ENCODE measurements at regions not wholly inside any gene's neighbourhood (a gene's known extent, or its start where the extent isn't known, plus 50 kb on each side); places are given as distances from the start of the nearest gene placed in this dataset.

DNA sequence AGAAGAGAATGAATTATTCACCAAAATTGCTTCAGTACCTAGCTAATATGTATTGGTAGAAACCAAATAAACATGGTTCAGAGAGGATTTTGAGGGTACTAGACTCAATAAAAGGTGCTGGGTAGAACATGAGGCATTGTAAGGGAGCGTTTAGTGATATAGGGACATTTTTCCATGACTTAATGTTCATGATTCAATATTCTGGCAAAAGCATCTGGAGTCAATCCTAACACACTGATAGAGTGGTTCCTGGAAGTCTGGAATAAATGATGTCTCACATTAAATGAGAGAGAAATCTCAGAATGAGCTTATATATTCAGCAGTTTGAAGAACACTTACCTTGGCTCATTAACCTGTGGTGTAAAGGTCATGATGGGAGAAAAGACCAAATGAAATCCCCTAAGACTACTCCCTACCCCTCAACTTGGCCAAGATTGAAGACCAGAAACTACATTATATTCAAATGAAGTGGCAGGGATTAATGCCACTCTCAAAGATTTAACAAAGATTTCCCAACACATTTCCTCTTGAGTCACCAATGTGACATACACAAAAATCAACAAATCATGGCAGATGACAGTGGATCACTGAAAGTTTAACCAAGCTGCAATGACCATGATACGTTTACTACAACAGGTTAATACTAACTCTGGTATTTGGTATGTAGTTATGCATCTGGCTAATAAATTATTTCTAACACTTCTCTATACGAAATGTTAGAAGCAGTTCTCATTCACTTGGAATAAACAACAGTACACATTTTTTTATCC, 309.5 kb downstream of the SATB2 start:
- no peak overlapping the region for H2BK5ac ChIP-seq (ENCODE audit: low read depth, low read length, poor library complexity, severe bottlenecking)
- no peak overlapping the region for H4K8ac ChIP-seq (ENCODE audit: low read length)
- H2AFZ ChIP-seq (ENCODE audit: low read depth, low read length), result no peak overlapping the region
- H3K9me3 ChIP-seq (ENCODE audit: control insufficient read depth, low read length), result peaks cover 4% of the 10 kb centered on the region
- H3K18ac ChIP-seq (ENCODE audit: low read depth in 1 of 2, low read length in 2 of 2), result no peak overlapping the region
- no peak overlapping the region for H4K91ac ChIP-seq (ENCODE audit: low read length)
- H2AK5ac ChIP-seq (ENCODE audit: low read length, severe bottlenecking), result no peak overlapping the region
- H3K4me2 ChIP-seq (ENCODE audit: low read length, poor library complexity, severe bottlenecking), result no peak overlapping the region
- no peaks in the 10 kb centered on the region for H3K4me1 ChIP-seq (ENCODE audit: control insufficient read depth, insufficient read depth, low read depth, low read length)
- no peak overlapping the region for H3K4ac ChIP-seq (ENCODE audit: low read depth in 1 of 2, low read length in 2 of 2)
- no peak overlapping the region for H3K4me3 ChIP-seq (ENCODE audit: insufficient read depth in 1 of 2, low read depth in 1 of 2, low read length in 2 of 2)
- no peak overlapping the region for H2BK120ac ChIP-seq (ENCODE audit: low read depth, low read length)
- no peak for DNase-seq
- H3K9ac ChIP-seq (ENCODE audit: low read length), result no peak overlapping the region
- H3K23ac ChIP-seq (ENCODE audit: low read length in 2 of 2), result no peak overlapping the region
- H2BK15ac ChIP-seq (ENCODE audit: low read depth, poor library complexity, severe bottlenecking), result no peak overlapping the region
- H3K27ac ChIP-seq (ENCODE audit: low read length, poor library complexity, severe bottlenecking), result no peak overlapping the region
- no peaks in the 10 kb centered on the region for H3K27me3 ChIP-seq (ENCODE audit: control insufficient read depth in 1 of 2, insufficient read depth in 1 of 2, low read length in 2 of 2)
- H2BK12ac ChIP-seq (ENCODE audit: low read length in 2 of 2), result no peak overlapping the region
- no peak overlapping the region for H3K14ac ChIP-seq (ENCODE audit: low read length in 2 of 2)
- 82% methylated on average over 2 of the region's 3 CpGs for WGBS
- no peaks in the 10 kb centered on the region for H3K79me1 ChIP-seq (replicated peaks; ENCODE audit: low read length, poor library complexity, severe bottlenecking)
- no peaks in the 10 kb centered on the region for H3K36me3 ChIP-seq (ENCODE audit: control insufficient read depth in 1 of 2, insufficient read depth in 2 of 2, low read depth in 1 of 2, low read length in 2 of 2)

DNA sequence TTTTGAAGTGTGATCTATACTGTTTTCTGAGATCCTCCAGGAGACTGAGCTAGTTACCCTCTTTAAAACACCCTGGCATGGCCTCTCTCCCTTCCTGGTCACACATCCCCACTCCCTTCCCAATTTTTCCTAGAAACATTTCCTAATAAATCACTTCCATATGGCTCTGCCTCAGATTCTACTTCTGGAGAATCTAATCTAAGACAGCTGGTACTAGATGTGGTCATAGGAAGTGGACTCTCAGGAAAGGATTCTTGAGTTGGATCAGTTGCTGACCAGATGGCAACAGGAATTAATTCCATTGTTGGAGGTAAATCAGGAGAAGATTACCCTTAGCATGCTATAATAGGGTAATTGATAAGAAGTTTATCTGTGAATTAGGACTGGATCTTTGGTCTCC, 310.5 kb downstream of the SATB2 start:
- Histone ChIP-seq H3K27ac (ENCODE audit: low read length, poor library complexity, severe bottlenecking) (no peak overlapping the region), H3K4me3 (ENCODE audit: insufficient read depth in 1 of 2, low read depth in 1 of 2, low read length in 2 of 2) (no peak overlapping the region), H2BK5ac (ENCODE audit: low read depth, low read length, poor library complexity, severe bottlenecking) (no peak overlapping the region), H3K18ac (ENCODE audit: low read depth in 1 of 2, low read length in 2 of 2) (no peak overlapping the region), H3K9ac (ENCODE audit: low read length) (no peak overlapping the region), H3K23ac (ENCODE audit: low read length in 2 of 2) (no peak overlapping the region), H3K4me2 (ENCODE audit: low read length, poor library complexity, severe bottlenecking) (no peak overlapping the region), H2AFZ (ENCODE audit: low read depth, low read length) (no peak overlapping the region), H3K36me3 (ENCODE audit: control insufficient read depth in 1 of 2, insufficient read depth in 2 of 2, low read depth in 1 of 2, low read length in 2 of 2) (no peaks in the 10 kb centered on the region), H4K8ac (ENCODE audit: low read length) (no peak overlapping the region), H2AK5ac (ENCODE audit: low read length, severe bottlenecking) (no peak overlapping the region), H3K14ac (ENCODE audit: low read length in 2 of 2) (no peak overlapping the region), H3K9me3 (ENCODE audit: control insufficient read depth, low read length) (no peaks in the 10 kb centered on the region), H2BK12ac (ENCODE audit: low read length in 2 of 2) (no peak overlapping the region), H3K4ac (ENCODE audit: low read depth in 1 of 2, low read length in 2 of 2) (no peak overlapping the region), H2BK120ac (ENCODE audit: low read depth, low read length) (no peak overlapping the region), H3K79me1 (replicated peaks; ENCODE audit: low read length, poor library complexity, severe bottlenecking) (no peaks in the 10 kb centered on the region), H3K4me1 (ENCODE audit: control insufficient read depth, insufficient read depth, low read depth, low read length) (no peaks in the 10 kb centered on the region), H3K27me3 (ENCODE audit: control insufficient read depth in 1 of 2, insufficient read depth in 1 of 2, low read length in 2 of 2) (no peaks in the 10 kb centered on the region), H2BK15ac (ENCODE audit: low read depth, poor library complexity, severe bottlenecking) (no peak overlapping the region), H4K91ac (ENCODE audit: low read length) (no peak overlapping the region)
- no peak for DNase-seq

DNA sequence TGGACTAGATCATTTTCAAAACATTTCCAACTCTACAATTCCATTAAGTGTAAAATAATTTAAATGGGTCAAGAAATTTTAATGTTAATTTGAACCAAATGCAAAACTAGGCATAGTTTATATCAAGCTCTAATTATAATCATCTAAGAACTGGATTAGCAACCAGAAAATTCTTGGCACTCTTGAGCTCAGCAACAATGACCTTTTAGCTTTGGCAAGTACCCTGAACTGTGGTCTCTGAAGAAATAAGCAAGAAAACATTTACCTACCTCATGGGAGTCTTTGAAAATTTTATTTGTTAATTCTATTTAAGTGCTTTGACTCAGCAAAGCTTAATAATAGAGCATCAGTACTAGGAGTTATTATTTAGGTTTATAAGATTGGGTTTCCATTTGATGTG, 313.2 kb downstream of the SATB2 start:
- H3K14ac ChIP-seq (ENCODE audit: low read length in 2 of 2), result no peak overlapping the region
- H4K91ac ChIP-seq (ENCODE audit: low read length), result no peak overlapping the region
- H2AFZ ChIP-seq (ENCODE audit: low read depth, low read length), result no peak overlapping the region
- H3K4me3 ChIP-seq (ENCODE audit: insufficient read depth in 1 of 2, low read depth in 1 of 2, low read length in 2 of 2), result no peak overlapping the region
- no peak overlapping the region for H2BK120ac ChIP-seq (ENCODE audit: low read depth, low read length)
- H2BK15ac ChIP-seq (ENCODE audit: low read depth, poor library complexity, severe bottlenecking), result no peak overlapping the region
- no peak overlapping the region for H2BK5ac ChIP-seq (ENCODE audit: low read depth, low read length, poor library complexity, severe bottlenecking)
- H3K18ac ChIP-seq (ENCODE audit: low read depth in 1 of 2, low read length in 2 of 2), result no peak overlapping the region
- H3K36me3 ChIP-seq (ENCODE audit: control insufficient read depth in 1 of 2, insufficient read depth in 2 of 2, low read depth in 1 of 2, low read length in 2 of 2), result no peaks in the 10 kb centered on the region
- DNase-seq, result no peak
- no peaks in the 10 kb centered on the region for H3K27me3 ChIP-seq (ENCODE audit: control insufficient read depth in 1 of 2, insufficient read depth in 1 of 2, low read length in 2 of 2)
- H3K9me3 ChIP-seq (ENCODE audit: control insufficient read depth, low read length), result peaks cover 20% of the 10 kb centered on the region
- H4K8ac ChIP-seq (ENCODE audit: low read length), result no peak overlapping the region
- no peak overlapping the region for H3K27ac ChIP-seq (ENCODE audit: low read length, poor library complexity, severe bottlenecking)
- no peak overlapping the region for H3K4ac ChIP-seq (ENCODE audit: low read depth in 1 of 2, low read length in 2 of 2)
- no peaks in the 10 kb centered on the region for H3K79me1 ChIP-seq (replicated peaks; ENCODE audit: low read length, poor library complexity, severe bottlenecking)
- no peak overlapping the region for H3K4me2 ChIP-seq (ENCODE audit: low read length, poor library complexity, severe bottlenecking)
- H2BK12ac ChIP-seq (ENCODE audit: low read length in 2 of 2), result no peak overlapping the region
- H2AK5ac ChIP-seq (ENCODE audit: low read length, severe bottlenecking), result no peak overlapping the region
- no peak overlapping the region for H3K9ac ChIP-seq (ENCODE audit: low read length)
- no peaks in the 10 kb centered on the region for H3K4me1 ChIP-seq (ENCODE audit: control insufficient read depth, insufficient read depth, low read depth, low read length)
- no peak overlapping the region for H3K23ac ChIP-seq (ENCODE audit: low read length in 2 of 2)

DNA sequence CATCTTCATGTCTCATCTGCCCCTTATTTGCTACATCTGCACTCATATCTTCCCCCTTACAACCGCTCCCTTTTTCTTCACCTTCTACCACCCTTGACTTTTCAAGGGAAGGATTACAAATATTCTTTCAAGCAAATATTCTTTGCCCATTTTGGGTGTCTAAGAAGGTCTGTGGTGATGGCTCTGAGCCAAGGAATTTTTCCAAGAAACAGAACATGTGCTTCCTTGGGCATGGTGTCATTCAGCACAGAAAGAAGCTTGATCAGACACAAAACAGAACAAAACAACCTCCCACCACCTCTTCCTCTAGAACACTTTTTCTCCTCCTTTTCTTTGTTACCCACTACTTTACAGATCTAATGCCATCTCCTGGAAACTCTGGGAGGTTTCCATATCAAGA, 313.7 kb downstream of the SATB2 start:
- H3K9ac ChIP-seq (ENCODE audit: low read length), result no peak overlapping the region
- no peak overlapping the region for H4K91ac ChIP-seq (ENCODE audit: low read length)
- H2AK5ac ChIP-seq (ENCODE audit: low read length, severe bottlenecking), result no peak overlapping the region
- DNase-seq, result no peak
- no peak overlapping the region for H2BK5ac ChIP-seq (ENCODE audit: low read depth, low read length, poor library complexity, severe bottlenecking)
- H3K4me1 ChIP-seq (ENCODE audit: control insufficient read depth, insufficient read depth, low read depth, low read length), result no peaks in the 10 kb centered on the region
- H3K4me3 ChIP-seq (ENCODE audit: insufficient read depth in 1 of 2, low read depth in 1 of 2, low read length in 2 of 2), result no peak overlapping the region
- H2BK12ac ChIP-seq (ENCODE audit: low read length in 2 of 2), result no peak overlapping the region
- H4K8ac ChIP-seq (ENCODE audit: low read length), result no peak overlapping the region
- H2BK15ac ChIP-seq (ENCODE audit: low read depth, poor library complexity, severe bottlenecking), result no peak overlapping the region
- no peak overlapping the region for H2AFZ ChIP-seq (ENCODE audit: low read depth, low read length)
- no peak overlapping the region for H2BK120ac ChIP-seq (ENCODE audit: low read depth, low read length)
- WGBS, result no CpG with 5 or more reads among the region's 1 CpG
- H3K18ac ChIP-seq (ENCODE audit: low read depth in 1 of 2, low read length in 2 of 2), result no peak overlapping the region
- H3K36me3 ChIP-seq (ENCODE audit: control insufficient read depth in 1 of 2, insufficient read depth in 2 of 2, low read depth in 1 of 2, low read length in 2 of 2), result no peaks in the 10 kb centered on the region
- no peaks in the 10 kb centered on the region for H3K79me1 ChIP-seq (replicated peaks; ENCODE audit: low read length, poor library complexity, severe bottlenecking)
- no peak overlapping the region for H3K14ac ChIP-seq (ENCODE audit: low read length in 2 of 2)
- no peak overlapping the region for H3K23ac ChIP-seq (ENCODE audit: low read length in 2 of 2)
- H3K4me2 ChIP-seq (ENCODE audit: low read length, poor library complexity, severe bottlenecking), result no peak overlapping the region
- H3K4ac ChIP-seq (ENCODE audit: low read depth in 1 of 2, low read length in 2 of 2), result no peak overlapping the region
- peaks cover 21% of the 10 kb centered on the region for H3K9me3 ChIP-seq (ENCODE audit: control insufficient read depth, low read length)
- H3K27ac ChIP-seq (ENCODE audit: low read length, poor library complexity, severe bottlenecking), result no peak overlapping the region
- H3K27me3 ChIP-seq (ENCODE audit: control insufficient read depth in 1 of 2, insufficient read depth in 1 of 2, low read length in 2 of 2), result no peaks in the 10 kb centered on the region
